ENCODE measurements at regions not wholly inside any gene's neighbourhood (a gene's known extent, or its start where the extent isn't known, plus 50 kb on each side); places are given as distances from the start of the nearest gene placed in this dataset.
"Not testable (repeated sequence)": the region's sequence is repeated elsewhere in the genome, so short reads cannot be mapped to it uniquely, and the experiment has no call there.

GRCh38 chr1:68779841-68780240, 283.0 kb upstream of the DEPDC1 start:
- intact Hi-C loops (cut with micrococcal nuclease): not testable (repeated sequence)

GRCh38 chr1:68780919-68781318, 284.0 kb upstream of the DEPDC1 start:
- intact Hi-C loops (cut with micrococcal nuclease): no loop called here

GRCh38 chr1:68782890-68783289, 286.0 kb upstream of the DEPDC1 start:
- intact Hi-C loops (cut with micrococcal nuclease): no loop called here

- intact Hi-C loops (cut with micrococcal nuclease): no loop called here
These were observed 288.4 kb upstream of the DEPDC1 start for GRCh38 chr1:68785328-68785727.

GRCh38 chr1:68788762-68789161, 291.9 kb upstream of the DEPDC1 start:
- intact Hi-C loops (cut with micrococcal nuclease): no loop called here

- intact Hi-C loops (cut with micrococcal nuclease): no loop called here
These were observed 294.9 kb upstream of the DEPDC1 start for GRCh38 chr1:68791800-68792199.

GRCh38 chr1:68795956-68796355, 299.1 kb upstream of the DEPDC1 start:
- intact Hi-C loops (cut with micrococcal nuclease): no loop called here

- intact Hi-C loops (cut with micrococcal nuclease): no loop called here
These were observed 300.0 kb upstream of the DEPDC1 start for GRCh38 chr1:68796888-68797287.

GRCh38 chr1:68798071-68798470, 301.2 kb upstream of the DEPDC1 start:
- intact Hi-C loops (cut with micrococcal nuclease): no loop called here

- intact Hi-C loops (cut with micrococcal nuclease): no loop called here
These were observed 302.2 kb upstream of the DEPDC1 start for GRCh38 chr1:68799096-68799495.

- intact Hi-C loops (cut with micrococcal nuclease): no loop called here
These were observed 303.3 kb upstream of the DEPDC1 start for GRCh38 chr1:68800182-68800581.

GRCh38 chr1:68801440-68801839, 304.6 kb upstream of the DEPDC1 start:
- intact Hi-C loops (cut with micrococcal nuclease): no loop called here

- intact Hi-C loops (cut with micrococcal nuclease): no loop called here
These were observed 308.3 kb upstream of the DEPDC1 start for GRCh38 chr1:68805097-68805641.

GRCh38 chr1:68808351-68808750, 311.5 kb upstream of the DEPDC1 start:
- intact Hi-C loops (cut with micrococcal nuclease): no loop called here

- intact Hi-C loops (cut with micrococcal nuclease): no loop called here
These were observed 314.9 kb upstream of the DEPDC1 start for GRCh38 chr1:68811806-68812205.

- intact Hi-C loops (cut with micrococcal nuclease): no loop called here
These were observed 315.5 kb upstream of the DEPDC1 start for GRCh38 chr1:68812333-68812732.

GRCh38 chr1:68814067-68814466, 317.2 kb upstream of the DEPDC1 start:
- intact Hi-C loops (cut with micrococcal nuclease): no loop called here

- intact Hi-C loops (cut with micrococcal nuclease): no loop called here
These were observed 318.8 kb upstream of the DEPDC1 start for GRCh38 chr1:68815632-68816031.

GRCh38 chr1:68817505-68818210, 320.8 kb upstream of the DEPDC1 start:
- intact Hi-C loops (cut with micrococcal nuclease): not testable (repeated sequence)

- intact Hi-C loops (cut with micrococcal nuclease): no loop called here
These were observed 322.4 kb upstream of the DEPDC1 start for GRCh38 chr1:68819190-68819829.

GRCh38 chr1:68820151-68820550, 323.3 kb upstream of the DEPDC1 start:
- intact Hi-C loops (cut with micrococcal nuclease): no loop called here

- intact Hi-C loops (cut with micrococcal nuclease): no loop called here
These were observed 330.0 kb upstream of the DEPDC1 start for GRCh38 chr1:68826836-68827235.

GRCh38 chr1:68827261-68827660, 330.4 kb upstream of the DEPDC1 start:
- intact Hi-C loops (cut with micrococcal nuclease): no loop called here

Data from T-helper 1 cell treated with Interleukin-12 subunit alpha and Interleukin-12 subunit beta and Interleukin-4 antibody, amounts not matched to agents 30 ng/mL and 1 ng/mL, for 36 hours (primary cell).